ENCODE measurements at regions not wholly inside any gene's neighbourhood (a gene's known extent, or its start where the extent isn't known, plus 50 kb on each side); places are given as distances from the start of the nearest gene placed in this dataset.

- DNase-seq = no peak
- no peaks in the 10 kb centered on the region for H3K36me3 Mint-ChIP-seq (ENCODE audit: low read depth)
- TF ChIP-seq CTCF (IDR thresholded peaks at IDR 0.05) = no peak
- H3K4me1 Mint-ChIP-seq = no peaks in the 10 kb centered on the region
- no peak overlapping the region for H3K27ac Mint-ChIP-seq
- H3K9me3 Mint-ChIP-seq = no peaks in the 10 kb centered on the region
- H3K27me3 Mint-ChIP-seq (ENCODE audit: low read depth, poor library complexity) = no peaks in the 10 kb centered on the region
- H3K4me3 Mint-ChIP-seq = no peak overlapping the region
Measured at GRCh38 chr10:83375274-83375673, 764.0 kb upstream of the GHITM start.

DNA sequence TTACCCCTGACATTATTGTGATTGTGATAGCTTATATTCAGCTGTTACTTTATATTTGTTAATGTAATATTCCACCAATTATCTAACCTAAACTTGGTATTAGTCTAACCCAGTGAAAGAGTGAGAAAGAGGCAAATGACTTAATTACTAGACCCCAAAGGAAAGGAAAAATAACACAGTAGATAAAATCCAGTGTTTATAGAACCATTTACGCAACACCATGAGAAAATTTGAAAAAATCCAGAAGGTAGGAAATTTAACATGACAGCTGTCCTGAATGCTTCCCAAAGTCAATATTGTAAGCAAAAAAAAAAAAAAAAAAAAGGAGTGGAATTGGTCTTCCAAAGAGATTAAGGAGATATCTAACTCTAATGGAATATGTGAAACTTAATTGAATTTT lies 741.5 kb upstream of the GHITM start:
- Mint-ChIP-seq H3K27ac (no peak overlapping the region), H3K27me3 (ENCODE audit: low read depth, poor library complexity) (peaks cover 3% of the 10 kb centered on the region), H3K9me3 (no peaks in the 10 kb centered on the region), H3K36me3 (ENCODE audit: low read depth) (no peaks in the 10 kb centered on the region), H3K4me3 (no peak overlapping the region), H3K4me1 (no peaks in the 10 kb centered on the region)
- TF ChIP-seq CTCF (IDR thresholded peaks at IDR 0.05) = no peak
- no peak for DNase-seq

DNA sequence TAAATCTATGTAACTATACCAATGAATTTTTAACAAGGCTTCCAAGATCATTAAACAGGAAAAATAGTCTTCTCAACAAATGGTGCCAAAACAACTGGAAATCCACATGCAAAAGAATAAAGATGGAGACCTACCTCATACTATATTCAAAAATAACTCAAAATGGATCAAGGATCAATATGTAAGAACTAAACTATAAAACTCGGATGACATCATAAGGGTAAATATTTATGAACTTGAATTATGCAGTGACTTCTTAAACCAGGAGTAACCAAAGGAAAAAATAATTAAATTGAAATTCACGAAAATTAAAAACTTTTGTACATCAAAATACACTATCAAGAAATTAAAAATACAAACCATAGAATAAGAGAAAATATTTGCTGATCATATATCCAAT lies 728.7 kb upstream of the GHITM start:
- Mint-ChIP-seq H3K4me1 (no peaks in the 10 kb centered on the region), H3K4me3 (no peak overlapping the region), H3K9me3 (no peaks in the 10 kb centered on the region), H3K27ac (no peak overlapping the region), H3K27me3 (ENCODE audit: low read depth, poor library complexity) (peaks cover 3% of the 10 kb centered on the region), H3K36me3 (ENCODE audit: low read depth) (no peaks in the 10 kb centered on the region)
- no peak for TF ChIP-seq CTCF (IDR thresholded peaks at IDR 0.05)
- DNase-seq = no peak

GRCh38 chr10:83425306-83425705 lies 714.0 kb upstream of the GHITM start:
- Mint-ChIP-seq H3K9me3 (peaks cover 25% of the 10 kb centered on the region), H3K27me3 (ENCODE audit: low read depth, poor library complexity) (no peaks in the 10 kb centered on the region), H3K36me3 (ENCODE audit: low read depth) (no peaks in the 10 kb centered on the region), H3K4me3 (no peak overlapping the region), H3K27ac (no peak overlapping the region), H3K4me1 (no peaks in the 10 kb centered on the region)
- DNase-seq = no peak
- no peak for TF ChIP-seq CTCF (IDR thresholded peaks at IDR 0.05)

GRCh38 chr10:83427101-83427500 lies 712.2 kb upstream of the GHITM start:
- no peak overlapping the region for H3K4me3 Mint-ChIP-seq
- H3K27ac Mint-ChIP-seq = no peak overlapping the region
- no peaks in the 10 kb centered on the region for H3K4me1 Mint-ChIP-seq
- TF ChIP-seq CTCF (IDR thresholded peaks at IDR 0.05) = no peak
- no peaks in the 10 kb centered on the region for H3K27me3 Mint-ChIP-seq (ENCODE audit: low read depth, poor library complexity)
- no peaks in the 10 kb centered on the region for H3K36me3 Mint-ChIP-seq (ENCODE audit: low read depth)
- peaks cover 25% of the 10 kb centered on the region for H3K9me3 Mint-ChIP-seq
- DNase-seq = no peak

GRCh38 chr10:83432261-83433045 lies 706.9 kb upstream of the GHITM start:
- peaks cover 29% of the 10 kb centered on the region for H3K9me3 Mint-ChIP-seq
- H3K4me1 Mint-ChIP-seq = no peaks in the 10 kb centered on the region

More at GRCh38 chr10:83432261-83433045, 706.9 kb upstream of the GHITM start:
- Mint-ChIP-seq H3K27me3 (ENCODE audit: low read depth, poor library complexity) (no peaks in the 10 kb centered on the region), H3K4me3 (no peak overlapping the region), H3K27ac (no peak overlapping the region), H3K36me3 (ENCODE audit: low read depth) (no peaks in the 10 kb centered on the region)
- TF ChIP-seq CTCF (IDR thresholded peaks at IDR 0.05) = no peak
- no peak for DNase-seq
